HCT116 (cell line): ENCODE measurements at regions not wholly inside any gene's neighbourhood (a gene's known extent, or its start where the extent isn't known, plus 50 kb on each side); places are given as distances from the start of the nearest gene placed in this dataset.

ENCODE experiments used
- EZH2 ChIP-seq: fragments of 200-600 bp; sonication (generic); IDR thresholded peaks from 2 replicates; pipeline ENCODE4 v1.6.1; 2017; ENCODE audit warnings: antibody characterized with exemption, mixed run types
- POLR2A ChIP-seq: IDR thresholded peaks from 2 replicates; pipeline ENCODE4 v1.7.0; 2011; ENCODE audit warnings: borderline replicate concordance; ENCODE audit not compliant: insufficient read depth, insufficient read length; ENCODE audit errors: extremely low read depth
- POLR2AphosphoS5 ChIP-seq: IDR thresholded peaks from 2 replicates; pipeline ENCODE4 v1.6.1; 2011; ENCODE audit warnings: mild to moderate bottlenecking, low read depth, low read length, moderate library complexity
- REST ChIP-seq: IDR thresholded peaks from 2 replicates; pipeline ENCODE4 v1.6.1; 2012; ENCODE audit warnings: low read depth
- SIN3A ChIP-seq: IDR thresholded peaks from 2 replicates; pipeline ENCODE4 v1.6.1; 2012; ENCODE audit warnings: low read depth
- SP1 ChIP-seq: IDR thresholded peaks from 2 replicates; pipeline ENCODE4 v1.6.1; 2012; ENCODE audit warnings: low read depth
- ZNF274 ChIP-seq: fragments of 200-500 bp; sonication (Bioruptor generic); IDR thresholded peaks from 2 replicates; pipeline ENCODE4 v1.6.1; 2014; ENCODE audit warnings: mild to moderate bottlenecking, low read depth, low read length, inconsistent platforms
- TF ChIP-seq, protein P1 (sequence below), 3 experiments: fragments of 200-600 bp in 1 of 3; sonication (generic) in 1 of 3; IDR thresholded peaks in 2 of 3; conservative IDR thresholded peaks in 1 of 3; 2 replicates each; pipeline ENCODE4 v1.5.1; 2012 to 2017; ENCODE audit warnings: low read depth in 2 of 3, low read length in 2 of 3, antibody characterized with exemption in 1 of 3, borderline replicate concordance in 1 of 3, control low read depth in 1 of 3, mild to moderate bottlenecking in 1 of 3, mixed read lengths in 1 of 3, mixed run types in 1 of 3, moderate library complexity in 1 of 3; ENCODE audit not compliant: insufficient read depth in 1 of 3

- TF ChIP-seq ZNF274, result no peak
- TF ChIP-seq, protein P1, sequence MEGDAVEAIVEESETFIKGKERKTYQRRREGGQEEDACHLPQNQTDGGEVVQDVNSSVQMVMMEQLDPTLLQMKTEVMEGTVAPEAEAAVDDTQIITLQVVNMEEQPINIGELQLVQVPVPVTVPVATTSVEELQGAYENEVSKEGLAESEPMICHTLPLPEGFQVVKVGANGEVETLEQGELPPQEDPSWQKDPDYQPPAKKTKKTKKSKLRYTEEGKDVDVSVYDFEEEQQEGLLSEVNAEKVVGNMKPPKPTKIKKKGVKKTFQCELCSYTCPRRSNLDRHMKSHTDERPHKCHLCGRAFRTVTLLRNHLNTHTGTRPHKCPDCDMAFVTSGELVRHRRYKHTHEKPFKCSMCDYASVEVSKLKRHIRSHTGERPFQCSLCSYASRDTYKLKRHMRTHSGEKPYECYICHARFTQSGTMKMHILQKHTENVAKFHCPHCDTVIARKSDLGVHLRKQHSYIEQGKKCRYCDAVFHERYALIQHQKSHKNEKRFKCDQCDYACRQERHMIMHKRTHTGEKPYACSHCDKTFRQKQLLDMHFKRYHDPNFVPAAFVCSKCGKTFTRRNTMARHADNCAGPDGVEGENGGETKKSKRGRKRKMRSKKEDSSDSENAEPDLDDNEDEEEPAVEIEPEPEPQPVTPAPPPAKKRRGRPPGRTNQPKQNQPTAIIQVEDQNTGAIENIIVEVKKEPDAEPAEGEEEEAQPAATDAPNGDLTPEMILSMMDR (IDR thresholded peaks at IDR 0.05 in 2 of 3, conservative IDR thresholded peaks at IDR 0.05 in 1 of 3; ENCODE audit: borderline replicate concordance in 1 of 3, insufficient read depth in 1 of 3, low read depth in 2 of 3, low read length in 2 of 3), result no peak
- no peak for TF ChIP-seq SIN3A
- TF ChIP-seq POLR2AphosphoS5, result no peak
- no peak for TF ChIP-seq REST
- TF ChIP-seq SP1, result no peak
- no peak for TF ChIP-seq EZH2
- TF ChIP-seq POLR2A, result no peak
These were observed 102.6 kb upstream of the GAP43 start for GRCh38 chr3:115520651-115521245.
